HG03196 (cell line): ENCODE measurements at regions not wholly inside any gene's neighbourhood (a gene's known extent, or its start where the extent isn't known, plus 50 kb on each side); places are given as distances from the start of the nearest gene placed in this dataset.

Experiments
- ATAC-seq: cut with Tn5 transposase; IDR thresholded peaks from one replicate; pipeline ENCODE4 v1.9.1; 2021; ENCODE audit not compliant: unreplicated experiment

DNA sequence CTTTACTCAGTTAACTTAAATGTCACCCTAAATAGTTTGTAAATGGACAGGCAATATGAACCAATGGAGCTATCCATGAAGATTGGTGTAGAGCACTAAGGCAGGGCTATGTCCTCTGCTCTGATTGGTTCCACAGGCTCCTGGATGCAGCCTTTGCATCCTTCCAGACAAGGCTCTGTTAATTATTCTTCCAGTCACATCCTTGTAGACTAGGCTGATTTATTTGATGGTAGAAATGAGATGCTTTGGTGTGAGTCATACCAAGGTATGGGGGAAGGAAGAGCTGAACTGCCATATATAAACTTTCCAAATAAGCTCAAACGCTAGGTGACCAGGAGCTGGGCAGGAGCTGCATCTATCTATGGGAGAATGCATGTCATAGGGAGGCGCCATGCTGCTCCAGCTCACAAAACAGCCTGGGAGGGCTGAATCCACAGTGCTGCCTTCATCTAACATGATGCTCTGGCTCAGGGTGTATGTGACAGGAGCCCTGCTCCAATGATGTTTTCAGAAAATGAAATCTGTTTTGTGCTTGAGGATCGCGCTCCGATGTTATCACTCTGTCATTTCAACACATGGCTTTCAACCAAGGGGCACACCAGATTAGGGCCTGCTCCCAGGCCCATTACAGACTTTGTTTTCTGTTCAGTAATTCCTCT lies 818.0 kb upstream of the ZNF608 start:
- no peak for ATAC-seq

DNA sequence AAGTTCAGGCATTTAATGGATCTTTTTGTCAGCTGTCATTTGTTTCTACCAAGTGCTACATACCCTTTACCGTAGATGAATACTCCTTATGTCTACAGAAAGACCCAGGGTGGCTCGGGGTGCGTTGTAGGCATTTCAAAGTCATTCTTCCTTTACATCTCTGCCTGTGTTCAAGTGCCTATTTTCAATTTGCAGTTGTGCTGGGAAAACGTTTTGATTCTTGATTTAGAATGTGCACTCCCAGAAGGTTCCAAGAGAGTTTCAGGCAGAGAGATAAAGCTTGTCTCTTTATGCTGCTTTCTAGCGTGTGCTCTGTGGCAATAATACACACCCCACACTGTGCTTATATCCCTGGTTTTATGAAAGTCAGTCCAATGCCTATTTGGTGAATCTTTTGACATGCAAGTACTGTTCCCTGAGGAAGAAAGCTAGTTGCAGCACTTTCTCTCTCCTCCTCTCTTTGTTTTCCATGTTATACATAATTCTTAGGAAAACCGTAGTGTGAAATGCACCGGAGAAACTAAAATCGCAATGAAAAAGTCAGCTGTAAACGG lies 828.1 kb upstream of the ZNF608 start:
- ATAC-seq: no peak

DNA sequence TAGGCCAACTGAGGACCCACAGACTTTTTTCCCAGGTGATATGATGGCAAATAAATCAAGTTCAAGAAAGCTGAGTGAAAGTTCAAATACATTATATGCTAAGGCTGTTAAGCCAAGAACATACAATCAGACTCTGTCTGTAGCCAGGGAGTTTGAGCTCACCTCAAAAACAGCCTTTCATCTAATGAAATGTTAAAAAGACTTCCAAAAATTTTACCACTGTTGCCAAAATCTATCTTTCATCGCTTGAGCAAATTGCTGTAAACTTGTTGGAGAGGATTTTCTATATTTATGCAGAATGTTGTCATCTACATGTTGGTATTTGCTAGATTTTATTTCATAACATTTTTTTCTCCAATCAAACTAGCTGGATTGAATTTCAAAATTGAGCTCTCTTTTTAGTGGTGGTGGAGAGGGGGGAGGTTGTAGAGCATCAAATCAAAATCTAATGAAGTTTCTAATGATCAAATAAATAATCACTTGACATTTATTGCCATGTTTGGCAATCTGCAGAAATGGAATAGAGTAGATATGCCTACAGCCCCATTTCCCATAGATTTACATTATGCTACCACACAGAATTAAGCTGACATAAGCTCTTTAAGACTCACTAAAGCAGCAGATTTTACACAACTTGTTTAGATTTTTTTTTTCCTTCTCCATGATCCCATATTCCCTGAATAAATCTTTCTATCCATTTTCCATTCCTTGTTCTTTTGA lies 828.9 kb upstream of the ZNF608 start:
- ATAC-seq: no peak

DNA sequence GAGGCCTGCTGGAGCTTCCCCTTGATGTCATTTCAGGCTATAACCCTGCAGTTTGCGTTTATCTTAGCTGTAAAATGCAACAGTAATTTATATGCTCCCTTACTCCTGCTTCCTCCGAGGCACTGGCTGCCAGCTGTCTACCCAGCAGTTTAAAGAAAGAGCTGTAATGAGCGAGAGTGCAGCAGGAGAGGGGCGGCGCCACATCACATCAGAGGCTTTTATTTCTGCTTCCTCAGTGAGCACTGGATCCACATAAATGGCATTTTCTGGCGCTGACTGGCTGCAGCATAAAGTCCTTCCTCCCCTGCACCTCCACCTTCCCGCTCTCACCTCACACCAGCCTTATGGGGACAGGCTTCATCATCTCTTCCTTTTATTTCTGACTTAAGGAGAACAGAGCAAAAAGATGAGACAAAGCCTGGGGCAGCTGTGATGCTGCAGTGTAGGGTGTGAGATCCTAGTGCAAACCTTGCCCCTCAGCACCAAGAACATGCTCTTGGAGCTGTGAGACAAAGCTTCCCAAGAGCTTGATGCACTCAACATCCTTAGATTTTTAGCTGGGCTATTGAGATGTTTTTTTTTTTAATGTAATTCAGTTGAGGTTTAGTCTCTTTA lies 829.6 kb upstream of the ZNF608 start:
- no peak for ATAC-seq

DNA sequence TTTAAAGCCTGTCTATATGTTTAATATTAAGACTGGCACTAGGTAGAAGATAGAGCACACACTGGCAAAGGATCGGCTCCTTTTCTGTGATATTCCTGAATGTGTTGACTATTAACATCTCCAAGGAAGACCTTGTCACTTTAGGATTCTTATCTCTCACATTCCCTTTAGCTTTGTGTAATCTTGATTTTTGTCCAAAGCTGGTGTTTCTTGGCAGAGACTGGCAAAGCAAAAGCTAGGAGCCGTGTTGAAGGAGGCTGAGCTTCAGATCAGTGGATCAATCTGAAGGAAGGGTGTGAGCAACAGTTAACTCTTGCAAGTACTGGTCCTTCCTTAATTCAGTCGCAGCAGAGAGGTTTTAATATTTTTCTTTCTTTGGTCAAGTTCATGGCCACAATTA lies 830.4 kb upstream of the ZNF608 start:
- no peak for ATAC-seq

DNA sequence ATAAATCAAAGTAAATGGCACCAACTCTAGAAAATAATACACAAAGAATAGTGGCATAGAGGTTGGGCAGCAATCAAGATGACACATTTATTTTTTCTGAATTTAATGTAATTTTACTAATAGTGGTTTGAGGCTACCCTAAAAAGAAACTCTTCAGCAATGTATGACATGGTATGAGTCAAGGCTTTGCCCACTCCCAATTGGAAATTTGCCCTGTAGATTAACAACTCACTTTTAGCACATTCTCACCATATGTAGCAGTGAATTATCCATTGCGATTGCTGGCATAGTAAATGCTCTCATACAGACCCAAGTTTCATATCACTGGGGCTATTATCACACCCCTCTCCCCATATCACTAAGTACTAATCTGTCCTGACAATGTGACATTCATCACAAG lies 832.1 kb upstream of the ZNF608 start:
- no peak for ATAC-seq

DNA sequence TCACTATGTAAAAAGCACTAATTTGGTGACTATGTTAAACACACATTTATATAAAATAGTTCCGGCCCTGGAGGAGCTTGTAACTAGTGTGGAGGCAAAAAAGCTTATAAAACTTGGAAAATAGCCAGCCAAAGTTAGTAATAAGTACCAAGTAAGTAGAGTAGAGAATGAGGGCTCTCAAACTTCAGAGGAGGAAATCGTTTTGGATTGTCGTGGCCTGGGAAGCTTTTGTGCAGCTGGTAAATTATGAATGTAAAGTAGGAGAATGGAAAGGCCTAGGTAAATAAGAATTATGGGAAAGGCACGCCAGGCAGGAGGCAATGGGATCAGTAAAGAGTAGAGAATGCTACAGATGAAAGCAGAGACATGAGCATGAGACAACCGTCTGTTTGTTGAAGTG lies 832.7 kb upstream of the ZNF608 start:
- ATAC-seq: no peak

DNA sequence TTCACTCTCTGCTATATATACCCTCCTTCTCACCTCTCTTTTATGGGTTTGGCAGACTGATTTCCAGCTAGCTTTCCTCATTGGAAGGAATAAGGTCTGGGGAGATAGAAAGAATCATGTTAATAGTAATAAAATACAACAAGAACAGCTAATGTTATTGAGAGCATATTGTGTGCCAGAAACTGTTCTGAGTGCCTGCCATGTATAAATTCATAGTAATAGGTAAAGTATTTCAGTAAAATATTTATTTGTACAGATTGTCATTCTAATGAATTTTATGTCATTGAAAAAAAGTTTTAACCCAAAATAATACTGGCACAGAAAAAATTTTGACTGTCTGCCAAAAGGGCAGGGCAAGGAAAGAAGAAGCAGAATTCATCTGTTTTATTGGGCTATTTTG lies 834.9 kb upstream of the ZNF608 start:
- ATAC-seq: no peak

DNA sequence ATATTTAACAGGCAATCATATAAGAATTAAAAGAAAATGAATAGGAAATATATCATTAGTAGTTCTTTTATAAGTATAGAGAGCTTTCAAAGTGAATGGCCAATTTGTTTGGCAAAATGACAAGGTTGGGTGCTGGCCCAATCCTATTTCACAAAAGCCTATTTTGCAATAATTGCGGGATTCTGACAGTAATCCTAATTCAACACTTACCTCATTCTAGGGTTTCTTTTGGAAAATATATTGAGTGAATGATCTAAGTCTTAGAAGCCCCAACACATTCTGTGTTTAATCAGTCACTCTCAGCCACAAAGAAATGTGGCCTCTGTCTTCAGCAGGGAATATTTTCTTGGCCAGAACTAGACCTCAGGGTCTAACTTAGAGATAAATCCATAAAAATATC lies 835.9 kb upstream of the ZNF608 start:
- ATAC-seq: no peak

DNA sequence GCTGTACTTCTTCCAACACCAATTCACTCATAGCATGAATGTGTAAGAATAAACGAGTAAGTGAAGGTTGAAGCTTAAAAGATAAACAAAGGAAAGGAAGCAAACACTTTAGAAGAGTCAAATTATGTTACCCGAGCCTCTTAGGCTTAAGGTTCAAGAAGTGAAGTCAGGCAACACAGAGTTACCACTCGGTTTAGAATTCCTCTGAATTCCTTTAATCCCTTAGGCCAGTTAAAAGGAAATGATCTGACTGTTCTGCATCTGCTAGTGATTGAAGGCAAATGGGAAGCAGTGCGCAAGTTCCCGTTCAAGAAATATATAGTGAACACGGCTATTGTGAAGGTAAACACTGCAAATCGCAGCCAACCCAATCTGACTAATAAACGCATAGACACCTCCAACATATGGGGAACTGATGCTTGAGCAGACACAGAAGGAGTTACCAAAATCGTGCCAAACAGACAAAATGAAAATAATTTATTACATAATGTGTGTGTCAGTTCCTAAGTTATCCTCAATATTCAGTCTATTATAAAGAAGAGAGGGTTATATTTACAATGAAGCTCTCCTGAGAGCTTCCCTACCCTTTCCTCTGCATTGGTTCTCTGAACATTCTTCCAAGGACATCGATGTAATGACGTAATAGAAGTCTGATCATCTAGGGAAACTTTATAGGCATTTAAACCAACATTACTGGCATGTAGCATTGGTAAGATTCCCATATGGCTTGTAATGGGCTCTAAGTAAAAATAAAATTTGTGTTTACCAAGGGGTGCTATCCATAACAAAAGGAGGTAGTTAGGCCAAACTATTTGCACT lies 837.1 kb upstream of the ZNF608 start:
- ATAC-seq: no peak

DNA sequence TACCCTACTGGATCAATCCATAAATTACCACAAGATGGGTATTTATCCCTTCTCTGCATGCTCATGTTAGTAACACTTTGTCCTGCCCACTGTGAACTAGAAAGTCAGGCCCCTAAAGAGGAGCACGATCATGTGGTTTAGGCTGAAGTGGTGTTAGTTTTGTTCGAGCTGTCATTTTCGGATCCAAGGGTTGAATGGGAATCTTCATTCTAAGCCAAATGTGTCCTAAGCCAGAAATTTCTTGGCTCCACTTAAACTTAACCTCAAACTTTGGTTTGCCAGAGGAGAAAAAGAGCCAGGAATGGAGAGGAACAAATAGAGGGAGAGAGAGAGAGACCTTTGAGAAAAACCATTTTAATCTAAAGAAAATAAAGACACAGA lies 837.7 kb upstream of the ZNF608 start:
- no peak for ATAC-seq

DNA sequence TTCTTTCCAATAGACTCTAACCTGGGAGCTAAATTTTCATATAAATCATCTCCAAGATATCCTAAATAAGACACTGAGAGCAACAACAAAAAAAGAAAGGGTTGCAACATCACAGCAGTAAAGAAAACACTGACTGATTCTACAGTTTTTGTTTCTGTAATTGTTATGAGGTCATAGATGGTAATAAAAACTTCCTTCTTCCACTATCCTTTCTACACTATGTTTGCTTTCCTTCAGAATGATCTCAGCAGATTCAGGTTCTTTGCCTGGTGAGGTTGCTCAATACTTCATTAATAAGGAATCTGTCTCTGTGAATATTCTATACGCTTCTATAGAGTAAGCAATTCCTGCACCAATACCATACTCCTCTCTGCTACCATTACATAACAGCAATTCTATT lies 835.6 kb upstream of the GRAMD2B start:
- ATAC-seq: no peak

DNA sequence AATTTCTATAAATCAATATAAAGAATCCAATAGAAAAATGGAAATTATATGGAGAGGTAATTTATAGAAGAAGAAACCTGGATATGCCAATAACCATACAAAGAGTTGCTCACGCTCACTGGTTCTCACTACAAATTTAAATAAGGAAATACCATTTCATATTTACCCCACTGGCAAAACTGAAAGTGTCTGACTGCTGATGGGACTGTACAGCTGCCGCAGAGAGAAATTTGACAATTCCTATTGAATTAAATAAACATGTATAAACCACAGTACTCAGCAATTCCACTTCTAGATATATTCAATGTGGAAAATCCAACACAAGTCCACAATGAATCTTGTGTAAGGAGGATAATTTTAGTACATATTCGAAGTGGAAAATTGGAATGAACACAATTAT lies 830.4 kb upstream of the GRAMD2B start:
- no peak for ATAC-seq

DNA sequence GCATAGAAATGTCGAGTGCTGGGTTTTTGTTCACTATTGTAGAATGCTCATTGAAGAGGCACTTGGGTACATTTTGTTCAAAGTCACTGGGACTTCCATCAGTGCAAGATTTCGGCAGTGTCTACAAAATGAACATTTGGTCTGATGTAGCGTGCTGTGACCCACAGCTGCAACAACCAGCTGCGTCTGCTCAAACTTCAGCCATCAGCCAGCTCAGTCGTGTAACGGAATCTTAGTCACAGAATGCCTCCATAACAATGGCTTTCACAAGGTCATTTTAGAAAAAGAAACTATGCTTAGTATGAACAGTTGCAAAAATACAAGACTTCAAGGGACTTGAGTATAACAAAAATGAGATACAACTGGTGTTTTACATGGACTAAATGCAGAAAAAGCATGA lies 828.1 kb upstream of the GRAMD2B start:
- no peak for ATAC-seq

DNA sequence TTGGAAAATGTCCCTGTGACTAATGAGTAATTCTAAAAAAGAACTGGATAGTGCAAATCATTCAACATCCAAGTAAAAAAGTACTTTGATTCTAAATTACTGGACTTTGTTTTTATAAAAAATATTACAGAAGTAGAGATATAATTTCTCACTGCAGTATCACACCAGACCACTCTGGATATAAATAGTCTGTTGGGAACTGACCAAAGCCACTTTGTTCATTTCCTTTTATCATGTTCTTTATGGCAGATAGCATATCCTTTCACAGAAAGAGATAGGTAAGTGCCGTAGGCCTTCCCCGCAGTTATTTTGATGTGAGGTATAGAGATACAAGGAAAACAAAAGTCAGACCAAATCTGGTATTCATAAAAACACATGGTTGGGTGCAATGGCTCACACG lies 827.4 kb upstream of the GRAMD2B start:
- ATAC-seq: no peak

DNA sequence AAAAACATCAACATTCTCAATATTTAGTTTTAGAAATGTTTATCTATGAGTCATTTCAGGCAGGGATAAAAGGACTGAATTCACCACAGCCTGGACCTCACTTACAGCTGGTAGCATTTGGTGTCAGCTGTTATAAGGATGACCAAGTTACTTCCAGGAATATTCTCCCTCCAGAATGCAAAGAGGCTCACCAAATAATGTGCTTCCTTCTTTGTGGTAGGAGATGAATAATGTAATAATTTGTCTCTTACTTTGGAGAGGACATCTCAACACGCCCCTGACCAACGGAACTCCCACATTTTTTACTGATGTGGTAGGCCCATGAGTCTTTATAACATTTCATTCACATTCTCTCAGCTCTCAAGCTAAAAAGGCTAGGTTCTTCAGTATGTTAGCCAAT lies 825.9 kb upstream of the GRAMD2B start:
- no peak for ATAC-seq

DNA sequence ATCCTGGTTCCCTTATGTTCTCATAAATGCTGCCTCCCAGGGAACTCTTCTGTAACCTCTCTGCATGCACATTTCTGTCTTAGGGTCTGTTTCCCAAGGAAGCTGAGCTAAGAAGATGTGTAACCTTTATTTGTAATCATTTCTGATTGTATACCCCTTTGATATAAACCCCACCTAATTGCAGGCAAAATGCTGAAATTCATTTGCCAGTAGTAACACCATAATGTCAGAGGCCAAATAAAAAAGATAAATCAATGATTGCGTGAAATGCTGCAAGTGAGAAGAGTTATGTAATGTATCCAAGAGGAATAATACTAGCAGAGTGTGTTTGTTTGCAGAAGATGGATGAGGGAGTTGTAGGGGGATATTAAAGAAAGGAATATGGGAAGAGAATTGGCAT lies 822.6 kb upstream of the GRAMD2B start:
- ATAC-seq: no peak

DNA sequence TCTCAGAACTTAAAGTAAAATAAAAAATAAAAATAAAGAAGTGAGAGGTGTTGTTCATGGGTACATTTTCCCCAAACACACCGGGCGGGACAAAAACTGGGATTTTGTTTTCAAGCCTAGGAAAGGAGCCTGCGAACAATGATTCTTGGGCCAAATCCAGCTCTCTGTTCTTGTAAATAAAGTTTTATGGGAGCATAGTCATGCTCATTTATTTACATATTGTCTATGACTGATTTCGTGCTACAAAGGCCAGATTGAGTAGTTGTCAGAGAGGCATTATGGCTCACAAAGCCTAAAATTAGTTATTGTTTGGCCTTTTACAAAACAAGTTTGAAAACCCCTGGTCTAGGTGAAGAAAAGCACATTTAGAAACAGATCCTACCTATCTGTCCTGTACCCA lies 821.0 kb upstream of the GRAMD2B start:
- ATAC-seq: no peak

DNA sequence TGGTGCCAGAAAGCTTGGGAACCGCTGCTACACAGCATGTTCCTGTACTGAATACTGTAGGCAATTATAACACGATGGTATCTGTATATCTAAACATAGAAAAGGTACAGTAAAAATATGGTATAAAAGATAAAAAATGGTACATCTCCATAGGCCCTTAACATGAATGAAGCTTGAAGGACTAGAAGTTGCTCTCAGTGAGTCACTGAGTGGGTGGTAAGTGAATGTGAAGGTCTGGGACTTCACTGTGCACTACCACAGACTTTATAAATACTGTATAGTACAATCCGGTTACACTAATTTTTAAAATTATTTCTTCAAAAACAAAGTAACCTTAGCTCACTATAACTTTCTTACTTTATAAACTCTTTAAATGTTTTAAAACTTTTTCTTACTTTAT lies 819.9 kb upstream of the GRAMD2B start:
- no peak for ATAC-seq

DNA sequence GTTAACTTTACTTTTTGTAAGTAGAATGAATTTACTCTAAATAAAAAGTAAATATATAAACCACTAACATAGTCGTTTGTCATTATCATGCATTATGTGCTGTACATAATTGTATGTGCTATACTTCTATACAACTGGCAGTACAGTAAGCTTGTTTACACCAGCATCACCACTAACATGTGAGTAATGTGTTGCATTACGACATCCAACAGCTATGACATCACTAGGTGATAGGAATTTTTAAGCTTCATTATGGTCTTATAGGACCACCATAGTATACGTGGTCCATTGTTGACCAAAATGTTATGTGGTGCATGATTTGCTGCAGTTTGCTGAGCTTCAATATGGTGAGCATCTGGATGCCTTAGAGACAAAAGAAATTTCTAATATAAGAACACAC lies 819.1 kb upstream of the GRAMD2B start:
- ATAC-seq: no peak

DNA sequence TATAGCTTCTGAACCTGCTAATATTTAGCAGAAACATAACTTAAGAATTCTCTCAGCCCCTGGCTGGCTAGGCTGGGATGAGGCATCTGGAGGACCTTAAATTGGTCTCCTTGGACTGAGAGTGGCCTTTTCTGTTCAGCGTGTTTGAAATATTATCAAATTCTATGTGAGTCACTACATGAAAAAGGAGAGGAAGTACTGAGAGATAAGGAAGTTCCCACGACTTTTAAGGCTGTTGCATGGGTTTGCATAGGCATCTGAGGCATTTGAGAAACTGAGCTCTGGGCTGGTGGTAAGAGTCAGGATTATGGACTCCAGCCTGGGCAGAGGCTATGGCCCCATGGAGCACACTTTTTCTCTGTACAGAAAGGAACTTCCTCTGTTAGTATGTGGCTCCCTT lies 816.2 kb upstream of the GRAMD2B start:
- no peak for ATAC-seq

DNA sequence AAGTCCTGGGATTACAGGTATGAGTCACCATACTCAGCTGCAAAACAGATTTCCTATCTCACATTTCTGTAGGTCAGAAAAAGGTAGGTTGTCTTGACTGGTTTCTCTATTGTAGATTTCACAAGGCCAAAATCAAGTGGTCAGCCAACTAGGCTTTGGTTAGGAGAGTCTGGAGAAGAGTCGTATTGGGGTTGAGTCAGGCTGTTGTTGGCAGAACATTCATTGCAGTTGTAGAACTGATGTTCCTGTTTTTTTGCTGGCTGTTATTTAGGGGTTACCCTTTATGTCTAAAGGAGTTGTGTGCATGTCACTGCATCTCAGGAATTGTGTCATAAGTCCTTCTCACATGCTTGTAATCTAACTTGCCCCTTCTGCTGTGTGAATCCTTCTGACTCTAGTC lies 814.2 kb upstream of the GRAMD2B start:
- no peak for ATAC-seq
